Retinal pigment epithelial cell (primary cell): ENCODE measurements at regions not wholly inside any gene's neighbourhood (a gene's known extent, or its start where the extent isn't known, plus 50 kb on each side); places are given as distances from the start of the nearest gene placed in this dataset.
"Not testable (repeated sequence)": the region's sequence is repeated elsewhere in the genome, so short reads cannot be mapped to it uniquely, and the experiment has no call there.

ENCODE experiments used
- DNase-seq: peaks from one replicate; pipeline ENCODE4 v3.0.0-alpha.2; 2010; ENCODE audit warnings: low read depth
- H3K4me3 ChIP-seq: 2 replicates; pipeline ENCODE4 v1.5.1; 2011; ENCODE audit warnings: mild to moderate bottlenecking, low read length, control low read depth, moderate library complexity
- CTCF ChIP-seq: conservative IDR thresholded peaks from 2 replicates; pipeline ENCODE4 v1.5.1; 2011; ENCODE audit warnings: low read depth, low read length, control low read depth, inconsistent platforms

GRCh38 chr2:185388226-185388625 lies 350.4 kb upstream of the FSIP2 start:
- TF ChIP-seq CTCF, result no peak

GRCh38 chr2:185391543-185391942 lies 347.1 kb upstream of the FSIP2 start:
- H3K4me3 ChIP-seq, result no peak overlapping the region
- DNase-seq, result no peak
- TF ChIP-seq CTCF, result no peak

More at GRCh38 chr2:185388226-185388625, 350.4 kb upstream of the FSIP2 start:
- H3K4me3 ChIP-seq, result no peak overlapping the region
- no peak for DNase-seq

- TF ChIP-seq CTCF, result no peak
- DNase-seq, result no peak
Observed at GRCh38 chr2:185393091-185393490, 345.5 kb upstream of the FSIP2 start.

GRCh38 chr2:185402474-185402873 lies 336.1 kb upstream of the FSIP2 start:
- H3K4me3 ChIP-seq, result no peak overlapping the region
- no peak for TF ChIP-seq CTCF
- DNase-seq, result no peak

More at GRCh38 chr2:185393091-185393490, 345.5 kb upstream of the FSIP2 start:
- no peak overlapping the region for H3K4me3 ChIP-seq

GRCh38 chr2:185404578-185404977 lies 334.0 kb upstream of the FSIP2 start:
- no peak for TF ChIP-seq CTCF
- no peak for DNase-seq
- H3K4me3 ChIP-seq, result no peak overlapping the region

- DNase-seq, result no peak
- no peak overlapping the region for H3K4me3 ChIP-seq
- TF ChIP-seq CTCF, result no peak
Observed at GRCh38 chr2:185417111-185417510, 321.5 kb upstream of the FSIP2 start.

- no peak overlapping the region for H3K4me3 ChIP-seq
- no peak for DNase-seq
- TF ChIP-seq CTCF, result no peak
Observed at GRCh38 chr2:185417688-185418087, 320.9 kb upstream of the FSIP2 start.

GRCh38 chr2:185424958-185425629 lies 313.5 kb upstream of the FSIP2 start:
- not testable (repeated sequence) for H3K4me3 ChIP-seq, DNase-seq
